Dedifferentiated amniotic fluid mesenchymal stem cell (primary cell): ENCODE measurements at regions not wholly inside any gene's neighbourhood (a gene's known extent, or its start where the extent isn't known, plus 50 kb on each side); places are given as distances from the start of the nearest gene placed in this dataset.
"Not testable (repeated sequence)": the region's sequence is repeated elsewhere in the genome, so short reads cannot be mapped to it uniquely, and the experiment has no call there.

Experiments used
- DNase-seq: peaks from one replicate; pipeline ENCODE4 v3.0.0-alpha.2; 2016; ENCODE audit errors: extremely low spot score

GRCh38 chr14:37891500-37891899, 296.1 kb downstream of the TTC6 start:
- not testable (repeated sequence) for DNase-seq

DNA sequence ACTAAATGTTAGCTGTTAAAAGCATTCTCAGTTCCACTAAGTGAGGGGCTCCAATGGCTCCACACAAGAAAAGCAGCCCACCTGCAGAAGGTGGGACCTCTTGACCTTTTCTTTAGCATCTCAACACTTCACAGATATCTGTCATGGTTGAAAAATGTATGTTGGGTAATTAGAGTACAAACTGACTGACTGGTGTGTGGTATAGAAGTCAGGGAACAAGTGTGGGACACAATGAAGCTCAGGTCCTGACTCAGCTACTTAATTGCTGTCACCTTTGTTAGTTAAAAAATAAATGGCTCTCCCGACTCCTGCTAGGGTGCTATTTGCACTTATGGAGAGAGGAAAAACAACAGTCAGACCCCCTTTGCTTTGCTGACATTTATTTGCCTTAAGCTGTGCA, 299.0 kb downstream of the TTC6 start:
- DNase-seq: no peak

- DNase-seq: no peak
Observed at GRCh38 chr14:37899365-37899764, 303.9 kb downstream of the TTC6 start.

- no peak for DNase-seq
Observed at GRCh38 chr14:37900561-37900960, 305.1 kb downstream of the TTC6 start.

DNA sequence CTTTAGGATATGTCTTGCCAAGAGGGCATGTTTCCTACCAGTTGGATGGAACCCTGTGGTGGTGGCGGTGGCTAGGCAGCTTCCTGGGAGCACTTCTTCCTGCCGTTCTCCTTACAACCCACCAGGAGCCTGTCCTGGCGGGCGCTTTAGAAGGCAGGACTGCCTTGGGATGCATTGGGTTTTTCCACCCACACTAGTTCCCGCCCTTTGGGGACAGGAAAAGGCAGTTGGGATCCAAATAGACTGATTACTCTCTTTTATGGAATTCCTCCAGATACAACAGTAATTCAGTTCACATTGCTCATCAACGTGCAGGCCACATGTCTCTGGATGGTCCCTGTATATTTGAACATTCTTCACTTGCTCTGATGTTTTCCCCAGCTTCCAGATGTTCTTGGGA, 305.7 kb upstream of the SSTR1 start:
- no peak for DNase-seq

GRCh38 chr14:37903343-37904191, 304.1 kb upstream of the SSTR1 start:
- DNase-seq: peak; percentile 66

DNA sequence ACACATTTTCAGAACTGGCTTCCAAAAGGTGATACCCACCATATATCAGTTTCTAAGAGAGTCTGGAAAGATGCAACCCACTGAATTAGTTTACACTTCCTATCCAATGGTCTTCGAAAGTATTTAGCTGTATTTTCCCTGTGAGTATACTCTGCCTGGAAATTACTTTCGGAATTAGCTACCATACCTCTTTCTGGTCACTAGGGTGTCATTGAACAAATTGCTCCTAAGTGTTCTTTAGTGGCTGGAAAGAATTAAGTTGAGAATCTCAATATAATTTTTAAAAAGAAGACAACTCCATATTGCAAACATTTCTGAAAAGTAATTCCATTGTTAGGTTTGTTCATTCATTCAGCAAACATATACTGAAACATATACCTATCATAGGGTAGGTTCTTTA, 283.1 kb upstream of the SSTR1 start:
- DNase-seq: no peak

DNA sequence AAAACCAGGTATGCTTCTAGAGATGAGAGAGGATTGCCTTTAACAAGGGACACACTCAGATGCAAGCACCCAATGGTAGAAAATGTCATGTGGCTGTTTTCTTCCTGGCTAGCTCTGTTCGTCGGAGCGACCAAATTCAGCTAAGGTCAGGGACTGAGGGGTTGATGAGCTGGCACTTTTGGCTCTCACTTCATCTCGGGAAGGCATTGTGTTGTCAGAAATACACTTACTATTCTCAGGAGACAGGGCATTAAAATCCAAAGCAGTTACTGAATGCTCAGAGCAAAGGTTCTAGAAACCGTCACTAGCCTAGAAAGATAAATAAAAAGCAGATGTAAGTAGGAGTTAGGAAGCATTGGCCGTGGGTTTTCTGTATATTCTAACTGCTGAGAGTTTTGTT, 275.7 kb upstream of the SSTR1 start:
- DNase-seq: no peak

GRCh38 chr14:37932481-37932880, 275.2 kb upstream of the SSTR1 start:
- no peak for DNase-seq

DNA sequence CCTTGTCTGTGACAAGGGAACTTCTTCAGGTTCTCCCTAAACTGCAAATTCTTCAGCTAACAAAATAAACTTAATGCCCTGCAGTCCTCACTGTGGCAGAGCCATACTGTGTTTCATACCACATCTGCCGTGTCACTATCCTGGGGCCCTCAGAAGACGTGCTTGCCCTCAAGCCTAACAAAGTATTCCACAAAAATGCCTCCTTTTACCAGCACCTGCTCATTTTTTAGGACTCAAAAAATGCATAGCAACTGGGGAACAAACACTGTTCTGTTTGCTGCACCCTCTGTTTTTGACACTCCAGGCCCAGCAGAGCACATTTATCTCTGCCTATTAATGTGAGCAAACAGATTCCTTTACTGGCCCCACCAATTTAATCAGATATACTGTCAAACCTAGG, 270.7 kb upstream of the SSTR1 start:
- no peak for DNase-seq

GRCh38 chr14:37939442-37940028, 268.2 kb upstream of the SSTR1 start:
- DNase-seq: no peak

DNA sequence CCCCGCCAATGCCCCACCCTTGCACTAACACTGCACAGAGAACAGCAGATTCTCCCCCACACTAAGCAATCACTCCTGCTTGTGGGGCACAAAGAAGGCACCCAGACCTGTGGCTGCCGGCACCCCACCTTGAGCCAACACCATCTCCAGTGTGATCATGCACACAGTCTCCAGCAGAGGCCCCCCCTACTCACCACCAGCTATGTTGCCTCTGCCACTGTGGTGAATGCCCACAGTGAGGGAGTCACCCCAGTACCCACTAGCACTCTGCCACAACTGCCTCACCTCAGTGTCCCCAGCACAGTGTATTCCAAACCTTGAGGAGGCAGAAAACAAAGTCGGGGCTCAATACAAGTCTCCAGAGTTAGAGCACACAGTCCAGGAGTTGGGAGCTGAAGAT, 261.7 kb upstream of the SSTR1 start:
- no peak for DNase-seq

- DNase-seq: no peak
Observed at GRCh38 chr14:37946819-37947218, 260.9 kb upstream of the SSTR1 start.

DNA sequence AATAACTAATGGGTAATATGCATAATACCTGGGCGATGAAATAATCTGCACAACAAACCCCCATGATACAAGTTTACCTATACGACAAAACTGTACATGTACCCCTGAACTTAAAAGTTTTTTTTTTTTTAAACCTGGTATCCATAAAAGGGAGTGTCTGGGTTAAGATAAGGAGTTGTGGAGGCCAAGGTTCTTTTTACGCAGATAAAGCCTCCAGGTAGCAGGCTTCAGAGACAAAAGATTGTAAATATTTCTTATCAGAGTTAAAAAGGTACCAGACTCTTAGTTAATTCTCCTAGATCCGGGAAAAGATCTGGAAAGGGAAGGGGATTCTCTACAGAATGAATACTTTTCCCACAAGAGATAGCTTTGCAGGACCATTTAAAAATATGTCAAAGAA, 259.4 kb upstream of the SSTR1 start:
- no peak for DNase-seq

GRCh38 chr14:37968664-37969240, 239.0 kb upstream of the SSTR1 start:
- DNase-seq: no peak

DNA sequence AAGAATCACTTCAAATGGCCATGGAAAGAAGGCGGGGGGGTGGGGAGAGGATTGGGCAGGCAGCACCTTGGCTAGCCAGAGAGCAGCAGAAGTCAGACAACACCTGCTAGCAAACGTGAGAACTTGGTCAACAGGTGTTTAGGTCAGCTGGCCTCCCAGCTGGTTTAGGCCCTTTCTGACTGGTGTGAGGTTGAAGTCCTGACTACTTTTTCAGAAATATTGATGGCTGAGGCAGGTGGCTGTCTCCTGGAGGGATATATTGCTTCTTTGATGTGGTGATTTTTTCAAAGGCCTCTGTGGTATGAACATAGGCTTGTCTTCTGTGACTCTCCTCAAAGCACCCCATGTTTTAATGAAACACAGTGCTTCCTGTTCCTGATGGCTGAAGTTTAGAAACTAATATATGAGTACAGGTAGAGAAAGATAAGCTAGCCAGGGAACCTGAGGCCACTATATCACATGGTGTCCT, 238.2 kb upstream of the SSTR1 start:
- DNase-seq: no peak

- DNase-seq: no peak
Observed at GRCh38 chr14:37970696-37971095, 237.0 kb upstream of the SSTR1 start.

DNA sequence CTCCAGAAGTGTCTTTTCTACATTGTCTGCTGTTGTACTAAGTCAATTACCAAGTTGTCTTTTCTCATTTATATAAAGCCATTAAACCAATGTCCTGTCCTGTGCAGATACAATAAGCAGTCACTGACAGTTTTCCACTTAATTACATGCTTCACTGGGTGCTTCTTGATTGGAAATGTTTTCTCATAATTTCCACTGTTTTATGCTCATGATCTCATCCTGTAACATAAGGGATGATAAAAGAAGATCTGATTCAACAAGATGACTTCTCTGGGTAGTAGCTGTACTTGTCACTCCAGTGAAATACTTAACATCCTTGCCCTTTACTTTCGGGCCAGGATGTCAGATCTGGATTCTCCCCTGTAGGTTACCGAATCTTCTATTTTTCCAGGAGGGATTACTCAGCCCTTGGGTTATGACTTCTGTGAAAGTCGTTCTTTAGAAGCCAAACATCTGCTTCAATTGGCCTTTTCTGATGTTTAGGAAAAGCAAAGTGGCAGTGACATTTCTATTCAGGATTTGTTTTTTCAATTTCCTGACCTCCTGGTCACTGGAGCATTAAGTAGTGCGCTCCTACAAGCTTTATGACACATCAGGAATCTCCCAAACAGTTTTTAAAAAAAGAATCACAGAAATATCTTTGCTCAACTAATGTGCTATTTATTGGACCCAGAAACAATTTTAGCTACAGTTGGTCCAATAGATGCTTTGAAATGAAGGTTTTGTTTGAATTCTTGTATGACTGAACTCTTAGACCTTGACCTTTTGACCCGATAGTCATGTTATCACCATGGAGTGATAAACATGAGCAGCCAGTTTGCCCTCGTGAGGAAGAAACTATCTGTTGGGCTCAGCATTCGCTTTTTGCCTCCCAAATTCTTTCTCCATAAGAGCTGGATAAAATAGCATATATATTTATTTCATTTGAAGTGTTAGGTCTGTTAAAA, 234.5 kb upstream of the SSTR1 start:
- DNase-seq: no peak

GRCh38 chr14:37974421-37974820, 233.3 kb upstream of the SSTR1 start:
- no peak for DNase-seq

- DNase-seq: no peak
Observed at GRCh38 chr14:37977481-37977880, 230.2 kb upstream of the SSTR1 start.

DNA sequence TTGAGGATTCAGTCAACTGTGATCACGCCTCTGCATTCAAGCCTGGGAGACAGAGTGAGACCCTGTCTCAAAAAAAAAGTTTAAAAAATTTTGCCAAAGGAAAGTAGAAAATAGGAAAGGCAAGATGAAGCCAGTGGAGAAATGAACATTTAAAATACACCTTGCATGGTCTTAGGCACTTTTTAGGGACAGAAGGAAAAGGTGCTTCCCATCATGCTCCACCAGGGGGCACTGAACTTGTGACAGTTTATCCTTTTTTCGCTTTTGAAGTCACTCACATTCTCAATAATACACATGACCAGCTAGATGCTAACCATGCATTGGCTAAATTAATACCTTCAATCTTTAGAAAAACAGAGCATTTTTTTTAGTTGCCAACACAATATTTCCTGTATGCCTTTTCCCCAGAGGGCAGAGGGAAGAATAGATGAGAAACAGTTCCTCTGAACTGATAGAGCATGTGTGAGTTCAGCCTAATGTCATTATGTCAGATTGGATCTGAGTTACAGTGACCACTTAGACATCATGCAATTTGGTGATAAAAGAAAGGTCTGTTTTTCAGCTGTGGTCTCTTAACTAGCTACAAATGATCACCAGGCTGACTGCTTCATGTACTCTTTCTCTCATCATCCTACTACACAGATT, 221.8 kb upstream of the SSTR1 start:
- peak; percentile 43 for DNase-seq
